HL-60 (cell line): ENCODE measurements at regions not wholly inside any gene's neighbourhood (a gene's known extent, or its start where the extent isn't known, plus 50 kb on each side); places are given as distances from the start of the nearest gene placed in this dataset.

Source experiments
- DNase-seq, 2 experiments: peaks; one replicate each; pipeline ENCODE4 v3.0.0-alpha.2; 2010 to 2020; ENCODE audit warnings: low read depth in 1 of 2, low spot score in 1 of 2
- H3K27ac ChIP-seq: fragments of 250-450 bp; sonication (Bioruptor Pico); replicated peaks from 2 replicates; pipeline ENCODE4 v1.5.1; 2020; ENCODE audit warnings: mild to moderate bottlenecking, moderate library complexity
- H3K27me3 ChIP-seq: fragments of 250-450 bp; sonication (Bioruptor Pico); 2 replicates; pipeline ENCODE4 v1.5.1; 2021; ENCODE audit warnings: mild to moderate bottlenecking, moderate library complexity; ENCODE audit not compliant: insufficient read depth, poor library complexity, severe bottlenecking
- H3K4me3 ChIP-seq: replicated peaks from 2 replicates; pipeline ENCODE4 v1.5.1; 2011; ENCODE audit warnings: mild to moderate bottlenecking, control low read depth, low read length; ENCODE audit not compliant: insufficient read depth
- CTCF ChIP-seq: IDR thresholded peaks from one replicate; pipeline ENCODE4 v1.5.1; 2011; ENCODE audit warnings: low read length, control low read depth, inconsistent platforms; ENCODE audit not compliant: insufficient read depth
- GABPA ChIP-seq: IDR thresholded peaks from 2 replicates; pipeline ENCODE4 v1.6.1; 2012; ENCODE audit warnings: low read depth
- POLR2AphosphoS5 ChIP-seq: IDR thresholded peaks from 2 replicates; pipeline ENCODE4 v1.6.1; 2012; ENCODE audit warnings: low read depth
- SPI1 ChIP-seq: IDR thresholded peaks from 2 replicates; pipeline ENCODE4 v1.6.1; 2012; ENCODE audit warnings: low read depth, mild to moderate bottlenecking, borderline replicate concordance
- TF ChIP-seq, protein P1 (sequence below): IDR thresholded peaks from 2 replicates; pipeline ENCODE4 v1.6.1; 2012; ENCODE audit warnings: low read depth; ENCODE audit not compliant: insufficient replicate concordance

DNA sequence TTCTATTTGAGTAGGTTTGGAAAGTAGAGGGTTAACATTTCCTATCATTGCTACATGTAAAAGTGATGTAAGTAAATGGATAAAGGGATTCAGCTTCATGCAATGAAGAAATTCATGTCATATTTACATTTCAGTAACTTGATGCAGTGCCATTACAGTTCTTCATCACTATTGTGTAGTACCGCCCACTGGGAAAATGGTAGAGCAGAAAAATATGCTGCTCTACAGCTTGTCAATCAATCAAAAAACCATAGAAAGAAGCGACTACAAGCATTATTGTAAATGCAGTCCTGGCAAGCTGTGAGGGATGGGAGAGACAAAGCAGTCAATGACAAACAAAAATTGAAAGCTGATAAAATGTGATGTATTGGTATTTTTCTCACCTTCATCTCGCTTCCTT lies 1597.9 kb downstream of the RPA4 start:
- no peak overlapping the region for H3K4me3 ChIP-seq
- no peak overlapping the region for H3K27ac ChIP-seq
- DNase-seq = no peak
- TF ChIP-seq GABPA (no peak), POLR2AphosphoS5 (no peak), CTCF (no peak), SPI1 (no peak)
- TF ChIP-seq, protein P1, sequence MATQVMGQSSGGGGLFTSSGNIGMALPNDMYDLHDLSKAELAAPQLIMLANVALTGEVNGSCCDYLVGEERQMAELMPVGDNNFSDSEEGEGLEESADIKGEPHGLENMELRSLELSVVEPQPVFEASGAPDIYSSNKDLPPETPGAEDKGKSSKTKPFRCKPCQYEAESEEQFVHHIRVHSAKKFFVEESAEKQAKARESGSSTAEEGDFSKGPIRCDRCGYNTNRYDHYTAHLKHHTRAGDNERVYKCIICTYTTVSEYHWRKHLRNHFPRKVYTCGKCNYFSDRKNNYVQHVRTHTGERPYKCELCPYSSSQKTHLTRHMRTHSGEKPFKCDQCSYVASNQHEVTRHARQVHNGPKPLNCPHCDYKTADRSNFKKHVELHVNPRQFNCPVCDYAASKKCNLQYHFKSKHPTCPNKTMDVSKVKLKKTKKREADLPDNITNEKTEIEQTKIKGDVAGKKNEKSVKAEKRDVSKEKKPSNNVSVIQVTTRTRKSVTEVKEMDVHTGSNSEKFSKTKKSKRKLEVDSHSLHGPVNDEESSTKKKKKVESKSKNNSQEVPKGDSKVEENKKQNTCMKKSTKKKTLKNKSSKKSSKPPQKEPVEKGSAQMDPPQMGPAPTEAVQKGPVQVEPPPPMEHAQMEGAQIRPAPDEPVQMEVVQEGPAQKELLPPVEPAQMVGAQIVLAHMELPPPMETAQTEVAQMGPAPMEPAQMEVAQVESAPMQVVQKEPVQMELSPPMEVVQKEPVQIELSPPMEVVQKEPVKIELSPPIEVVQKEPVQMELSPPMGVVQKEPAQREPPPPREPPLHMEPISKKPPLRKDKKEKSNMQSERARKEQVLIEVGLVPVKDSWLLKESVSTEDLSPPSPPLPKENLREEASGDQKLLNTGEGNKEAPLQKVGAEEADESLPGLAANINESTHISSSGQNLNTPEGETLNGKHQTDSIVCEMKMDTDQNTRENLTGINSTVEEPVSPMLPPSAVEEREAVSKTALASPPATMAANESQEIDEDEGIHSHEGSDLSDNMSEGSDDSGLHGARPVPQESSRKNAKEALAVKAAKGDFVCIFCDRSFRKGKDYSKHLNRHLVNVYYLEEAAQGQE = no peak
- H3K27me3 ChIP-seq = no peaks in the 10 kb centered on the region

DNA sequence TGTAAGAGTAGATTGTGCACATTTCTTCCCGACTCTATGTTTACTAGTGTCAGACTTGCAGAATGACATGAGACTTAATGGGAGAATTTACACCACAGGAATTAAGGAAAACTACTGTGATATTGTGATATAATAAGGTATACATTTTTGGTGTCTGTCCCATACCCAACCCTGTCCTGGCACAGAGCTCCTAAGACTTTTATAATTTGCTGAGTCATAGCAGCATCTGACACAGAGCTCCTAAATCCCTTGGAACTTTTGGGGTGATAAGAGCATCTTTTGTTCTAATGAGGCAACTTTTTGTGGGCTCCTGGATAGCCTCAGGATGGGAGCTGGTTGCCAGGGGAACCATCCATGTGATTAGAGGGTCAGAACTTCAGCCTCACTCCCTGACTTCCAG lies 1607.0 kb downstream of the RPA4 start:
- no peak for DNase-seq
- Histone ChIP-seq H3K4me3 (no peak overlapping the region), H3K27me3 (no peaks in the 10 kb centered on the region), H3K27ac (no peak overlapping the region)
- no peak for TF ChIP-seq CTCF
- no peak for TF ChIP-seq GABPA
- TF ChIP-seq, protein P1 = no peak
- no peak for TF ChIP-seq SPI1
- TF ChIP-seq POLR2AphosphoS5 = no peak

DNA sequence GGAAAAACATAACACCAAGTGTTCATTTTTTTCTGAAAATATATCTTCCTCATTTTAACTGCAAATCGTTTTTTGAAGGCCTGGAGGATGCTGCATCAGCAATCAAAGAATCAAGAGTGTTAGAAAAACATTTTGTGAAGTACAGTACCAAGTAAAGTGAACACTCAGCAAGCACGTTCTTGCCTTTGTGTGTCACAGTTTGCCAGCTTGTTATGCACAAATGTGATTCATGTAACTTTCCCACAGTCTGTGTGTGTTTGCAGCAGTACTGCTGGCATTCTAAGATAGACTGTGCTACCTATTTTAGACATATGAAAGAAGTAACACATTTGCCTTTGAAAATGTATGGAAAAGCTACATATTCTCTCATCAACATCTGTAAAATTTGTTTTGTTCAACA lies 1617.7 kb downstream of the RPA4 start:
- H3K27ac ChIP-seq = no peak overlapping the region
- DNase-seq = no peak
- TF ChIP-seq, protein P1 = no peak
- TF ChIP-seq GABPA (no peak), SPI1 (no peak), CTCF (no peak), POLR2AphosphoS5 (no peak)
- no peaks in the 10 kb centered on the region for H3K27me3 ChIP-seq
- no peak overlapping the region for H3K4me3 ChIP-seq
